ENCODE measurements at regions not wholly inside any gene's neighbourhood (a gene's known extent, or its start where the extent isn't known, plus 50 kb on each side); places are given as distances from the start of the nearest gene placed in this dataset.

GRCh38 chrX:137483554-137483953 is 82.4 kb upstream of the ZIC3 start (continued):
- TF ChIP-seq SMC3 (IDR thresholded peaks at IDR 0.05; ENCODE audit: borderline replicate concordance, low read length) = no peak

- 0% methylated on average over 2 of the region's 2 CpGs for WGBS (ENCODE audit: insufficient coverage, insufficient replicate concordance, low lambda C conversion rate, missing lambda C conversion rate)
- POLR2A ChIA-PET = no interaction called here
- CTCF ChIA-PET = no interaction called here
Measured at GRCh38 chrX:137482136-137482535, 83.8 kb upstream of the ZIC3 start.

More at GRCh38 chrX:137482136-137482535, 83.8 kb upstream of the ZIC3 start:
- in situ Hi-C loops (cut with MboI) (no loop called here), intact Hi-C loops (cut with micrococcal nuclease; ENCODE audit: unreplicated experiment) (no loop called here)
- FAIRE-seq (no peak), ATAC-seq (no peak), DNase-seq (ENCODE audit: low read depth, low spot score) (no peak)
- no peaks in the 10 kb centered on the region for H3K79me2 ChIP-seq (ENCODE audit: control insufficient read depth, insufficient read depth, low read length)
- RAD21 ChIA-PET (ENCODE audit: unreplicated experiment) = no interaction called here
- BruUV-seq (replicated peaks) = no TSS peak
- H3K27me3 ChIP-seq (replicated peaks in 1 of 2; ENCODE audit: control insufficient read depth in 2 of 2, insufficient read depth in 2 of 2, low read length in 1 of 2) = no peaks in the 10 kb centered on the region
- no peaks in the 10 kb centered on the region for H3K9me3 ChIP-seq (replicated peaks; ENCODE audit: control insufficient read depth, insufficient read depth, low read length)
- no peak overlapping the region for H3K4me3 ChIP-seq
- no peak overlapping the region for H2AFZ ChIP-seq (ENCODE audit: control insufficient read depth, low read depth, low read length)
- SMC1A ChIA-PET (ENCODE audit: uncharacterized antibody, unreplicated experiment) = no interaction called here
- H3K27ac ChIP-seq (ENCODE audit: control insufficient read depth, insufficient read depth) = no peak overlapping the region
- H3K36me3 ChIP-seq (ENCODE audit: control insufficient read depth in 2 of 2, insufficient read depth in 2 of 2, low read length in 1 of 2) = no peaks in the 10 kb centered on the region
- no peak overlapping the region for H3K9ac ChIP-seq (ENCODE audit: control insufficient read depth, insufficient read depth, low read length)
- TF ChIP-seq CEBPB (IDR thresholded peaks at IDR 0.05; ENCODE audit: borderline replicate concordance in 1 of 2, low read depth in 2 of 2, low read length in 2 of 2) (no peak), ZZZ3 (IDR thresholded peaks at IDR 0.05; ENCODE audit: control insufficient read depth, insufficient read length, low read depth) (no peak), ZSCAN29 (IDR thresholded peaks at IDR 0.05) (no peak), ZNF687 (IDR thresholded peaks at IDR 0.05) (no peak), ATF7 (IDR thresholded peaks at IDR 0.05; ENCODE audit: low read depth) (no peak), ZBED1 (IDR thresholded peaks at IDR 0.05; ENCODE audit: borderline replicate concordance) (no peak), DPF2 (IDR thresholded peaks at IDR 0.05) (no peak), SREBF1 (IDR thresholded peaks at IDR 0.05; ENCODE audit: low read length) (no peak), ETV6 (conservative IDR thresholded peaks at IDR 0.05 in 1 of 2, IDR thresholded peaks at IDR 0.05 in 1 of 2; ENCODE audit: borderline replicate concordance in 1 of 2, low read depth in 1 of 2) (no peak), SREBF2 (IDR thresholded peaks at IDR 0.05; ENCODE audit: low read length) (no peak), USF1 (IDR thresholded peaks at IDR 0.05; ENCODE audit: borderline replicate concordance, extremely low read length, insufficient read depth, low read depth, low read length) (no peak), ZNF207 (IDR thresholded peaks at IDR 0.05; ENCODE audit: borderline replicate concordance) (no peak), RCOR1 (conservative IDR thresholded peaks at IDR 0.05; ENCODE audit: low read depth, low read length) (no peak), NR2C2 (IDR thresholded peaks at IDR 0.05; ENCODE audit: borderline replicate concordance, control insufficient read depth, insufficient read length, low read depth) (no peak), PAX8 (IDR thresholded peaks at IDR 0.05) (no peak), SRF (IDR thresholded peaks at IDR 0.05; ENCODE audit: low read depth in 2 of 2, low read length in 2 of 2) (no peak), BCL3 (IDR thresholded peaks at IDR 0.05; ENCODE audit: borderline replicate concordance, insufficient read depth, low read depth, low read length, poor library complexity, severe bottlenecking) (no peak), RAD51 (IDR thresholded peaks at IDR 0.05) (no peak)
- H3K4me2 ChIP-seq (ENCODE audit: control insufficient read depth, insufficient read depth) = no peak overlapping the region
- H4K20me1 ChIP-seq (ENCODE audit: control insufficient read depth, insufficient read depth) = no peaks in the 10 kb centered on the region
- no peaks in the 10 kb centered on the region for H3K4me1 ChIP-seq (ENCODE audit: control insufficient read depth, insufficient read depth, low read length)
